ENCODE measurements at regions not wholly inside any gene's neighbourhood (a gene's known extent, or its start where the extent isn't known, plus 50 kb on each side); places are given as distances from the start of the nearest gene placed in this dataset.

GRCh38 chr16:49027420-49027819 lies 254.2 kb downstream of the CBLN1 start:
- Histone ChIP-seq H3K36me3 (ENCODE audit: insufficient read depth, low read length) (no peaks in the 10 kb centered on the region), H3K4me1 (ENCODE audit: low read length) (no peaks in the 10 kb centered on the region), H3K9ac (ENCODE audit: low read length) (no peak overlapping the region), H3K4me3 (ENCODE audit: low read length) (no peak overlapping the region), H4K20me1 (ENCODE audit: insufficient read depth, low read depth, low read length) (no peaks in the 10 kb centered on the region), H3K9me3 (ENCODE audit: low read length) (no peaks in the 10 kb centered on the region), H3K27ac (ENCODE audit: low read length) (no peak overlapping the region), H3K9me2 (replicated peaks; ENCODE audit: insufficient read depth, low read length) (no peaks in the 10 kb centered on the region), H2AFZ (ENCODE audit: low read length) (no peak overlapping the region), H3K79me2 (ENCODE audit: low read length) (no peaks in the 10 kb centered on the region), H3K27me3 (ENCODE audit: low read length) (no peaks in the 10 kb centered on the region), H3K4me2 (ENCODE audit: low read depth, low read length, poor library complexity, severe bottlenecking) (no peak overlapping the region)
- no peak for DNase-seq

GRCh38 chr16:49026566-49027181 lies 255.0 kb downstream of the CBLN1 start:
- Histone ChIP-seq H3K4me2 (ENCODE audit: low read depth, low read length, poor library complexity, severe bottlenecking) (no peak overlapping the region), H3K27ac (ENCODE audit: low read length) (no peak overlapping the region), H3K79me2 (ENCODE audit: low read length) (no peaks in the 10 kb centered on the region)

GRCh38 chr16:49024896-49025295 lies 256.7 kb downstream of the CBLN1 start:
- H3K4me2 ChIP-seq (ENCODE audit: low read depth, low read length, poor library complexity, severe bottlenecking) = no peak overlapping the region

More at GRCh38 chr16:49026566-49027181, 255.0 kb downstream of the CBLN1 start:
- no peak overlapping the region for H3K9ac ChIP-seq (ENCODE audit: low read length)
- no peaks in the 10 kb centered on the region for H3K27me3 ChIP-seq (ENCODE audit: low read length)
- H4K20me1 ChIP-seq (ENCODE audit: insufficient read depth, low read depth, low read length) = no peaks in the 10 kb centered on the region
- no peaks in the 10 kb centered on the region for H3K36me3 ChIP-seq (ENCODE audit: insufficient read depth, low read length)
- no peaks in the 10 kb centered on the region for H3K4me1 ChIP-seq (ENCODE audit: low read length)
- no peak for DNase-seq
- H3K4me3 ChIP-seq (ENCODE audit: low read length) = no peak overlapping the region
- H2AFZ ChIP-seq (ENCODE audit: low read length) = no peak overlapping the region
- H3K9me2 ChIP-seq (replicated peaks; ENCODE audit: insufficient read depth, low read length) = no peaks in the 10 kb centered on the region
- no peaks in the 10 kb centered on the region for H3K9me3 ChIP-seq (ENCODE audit: low read length)

GRCh38 chr16:49024016-49024415 lies 257.6 kb downstream of the CBLN1 start:
- H3K9me3 ChIP-seq (ENCODE audit: low read length) = no peaks in the 10 kb centered on the region
- H3K9ac ChIP-seq (ENCODE audit: low read length) = no peak overlapping the region
- H3K27ac ChIP-seq (ENCODE audit: low read length) = no peak overlapping the region
- H2AFZ ChIP-seq (ENCODE audit: low read length) = no peak overlapping the region
- no peaks in the 10 kb centered on the region for H3K9me2 ChIP-seq (replicated peaks; ENCODE audit: insufficient read depth, low read length)
- DNase-seq = no peak
- no peak overlapping the region for H3K4me2 ChIP-seq (ENCODE audit: low read depth, low read length, poor library complexity, severe bottlenecking)
- no peaks in the 10 kb centered on the region for H3K4me1 ChIP-seq (ENCODE audit: low read length)
- H3K36me3 ChIP-seq (ENCODE audit: insufficient read depth, low read length) = no peaks in the 10 kb centered on the region
- no peaks in the 10 kb centered on the region for H3K79me2 ChIP-seq (ENCODE audit: low read length)
- H3K27me3 ChIP-seq (ENCODE audit: low read length) = no peaks in the 10 kb centered on the region
- no peaks in the 10 kb centered on the region for H4K20me1 ChIP-seq (ENCODE audit: insufficient read depth, low read depth, low read length)
- H3K4me3 ChIP-seq (ENCODE audit: low read length) = no peak overlapping the region

More at GRCh38 chr16:49024896-49025295, 256.7 kb downstream of the CBLN1 start:
- H3K4me3 ChIP-seq (ENCODE audit: low read length) = no peak overlapping the region
- DNase-seq = no peak
- H4K20me1 ChIP-seq (ENCODE audit: insufficient read depth, low read depth, low read length) = no peaks in the 10 kb centered on the region
- H3K9ac ChIP-seq (ENCODE audit: low read length) = no peak overlapping the region
- no peak overlapping the region for H3K27ac ChIP-seq (ENCODE audit: low read length)
- H3K36me3 ChIP-seq (ENCODE audit: insufficient read depth, low read length) = no peaks in the 10 kb centered on the region
- H3K79me2 ChIP-seq (ENCODE audit: low read length) = no peaks in the 10 kb centered on the region
- no peak overlapping the region for H2AFZ ChIP-seq (ENCODE audit: low read length)
- no peaks in the 10 kb centered on the region for H3K27me3 ChIP-seq (ENCODE audit: low read length)
- no peaks in the 10 kb centered on the region for H3K9me2 ChIP-seq (replicated peaks; ENCODE audit: insufficient read depth, low read length)
- no peaks in the 10 kb centered on the region for H3K9me3 ChIP-seq (ENCODE audit: low read length)
- H3K4me1 ChIP-seq (ENCODE audit: low read length) = no peaks in the 10 kb centered on the region

GRCh38 chr16:49023050-49023449 lies 258.6 kb downstream of the CBLN1 start:
- Histone ChIP-seq H3K36me3 (ENCODE audit: insufficient read depth, low read length) (no peaks in the 10 kb centered on the region), H3K4me1 (ENCODE audit: low read length) (no peaks in the 10 kb centered on the region), H3K27ac (ENCODE audit: low read length) (no peak overlapping the region), H2AFZ (ENCODE audit: low read length) (no peak overlapping the region), H3K9ac (ENCODE audit: low read length) (no peak overlapping the region), H3K4me2 (ENCODE audit: low read depth, low read length, poor library complexity, severe bottlenecking) (no peak overlapping the region), H3K27me3 (ENCODE audit: low read length) (no peaks in the 10 kb centered on the region), H3K79me2 (ENCODE audit: low read length) (no peaks in the 10 kb centered on the region), H3K4me3 (ENCODE audit: low read length) (no peak overlapping the region), H4K20me1 (ENCODE audit: insufficient read depth, low read depth, low read length) (no peaks in the 10 kb centered on the region), H3K9me2 (replicated peaks; ENCODE audit: insufficient read depth, low read length) (no peaks in the 10 kb centered on the region), H3K9me3 (ENCODE audit: low read length) (no peaks in the 10 kb centered on the region)
- DNase-seq = no peak

- H3K9me3 ChIP-seq (ENCODE audit: low read length) = no peaks in the 10 kb centered on the region
- no peaks in the 10 kb centered on the region for H3K27me3 ChIP-seq (ENCODE audit: low read length)
- no peaks in the 10 kb centered on the region for H3K4me1 ChIP-seq (ENCODE audit: low read length)
- H2AFZ ChIP-seq (ENCODE audit: low read length) = no peak overlapping the region
- H3K4me3 ChIP-seq (ENCODE audit: low read length) = no peak overlapping the region
- H3K9me2 ChIP-seq (replicated peaks; ENCODE audit: insufficient read depth, low read length) = no peaks in the 10 kb centered on the region
- H3K9ac ChIP-seq (ENCODE audit: low read length) = no peak overlapping the region
- no peaks in the 10 kb centered on the region for H3K79me2 ChIP-seq (ENCODE audit: low read length)
- H3K27ac ChIP-seq (ENCODE audit: low read length) = no peak overlapping the region
- H4K20me1 ChIP-seq (ENCODE audit: insufficient read depth, low read depth, low read length) = no peaks in the 10 kb centered on the region
- H3K4me2 ChIP-seq (ENCODE audit: low read depth, low read length, poor library complexity, severe bottlenecking) = no peak overlapping the region
- no peak for DNase-seq
- H3K36me3 ChIP-seq (ENCODE audit: insufficient read depth, low read length) = no peaks in the 10 kb centered on the region
These were observed 259.2 kb downstream of the CBLN1 start for GRCh38 chr16:49022351-49022963.

GRCh38 chr16:49021136-49021535 lies 260.5 kb downstream of the CBLN1 start:
- Histone ChIP-seq H3K9me3 (ENCODE audit: low read length) (no peaks in the 10 kb centered on the region), H2AFZ (ENCODE audit: low read length) (no peak overlapping the region), H3K4me2 (ENCODE audit: low read depth, low read length, poor library complexity, severe bottlenecking) (no peak overlapping the region), H3K9me2 (replicated peaks; ENCODE audit: insufficient read depth, low read length) (no peaks in the 10 kb centered on the region), H3K36me3 (ENCODE audit: insufficient read depth, low read length) (no peaks in the 10 kb centered on the region), H3K79me2 (ENCODE audit: low read length) (no peaks in the 10 kb centered on the region), H3K4me3 (ENCODE audit: low read length) (no peak overlapping the region), H3K9ac (ENCODE audit: low read length) (no peak overlapping the region), H3K27ac (ENCODE audit: low read length) (no peak overlapping the region), H3K4me1 (ENCODE audit: low read length) (no peaks in the 10 kb centered on the region), H4K20me1 (ENCODE audit: insufficient read depth, low read depth, low read length) (no peaks in the 10 kb centered on the region), H3K27me3 (ENCODE audit: low read length) (no peaks in the 10 kb centered on the region)
- DNase-seq = no peak

- Histone ChIP-seq H3K9me3 (ENCODE audit: low read length) (no peaks in the 10 kb centered on the region), H3K27ac (ENCODE audit: low read length) (no peak overlapping the region), H3K4me1 (ENCODE audit: low read length) (no peaks in the 10 kb centered on the region), H3K79me2 (ENCODE audit: low read length) (no peaks in the 10 kb centered on the region), H2AFZ (ENCODE audit: low read length) (no peak overlapping the region), H3K4me3 (ENCODE audit: low read length) (no peak overlapping the region), H3K9ac (ENCODE audit: low read length) (no peak overlapping the region), H3K36me3 (ENCODE audit: insufficient read depth, low read length) (no peaks in the 10 kb centered on the region), H4K20me1 (ENCODE audit: insufficient read depth, low read depth, low read length) (no peaks in the 10 kb centered on the region), H3K27me3 (ENCODE audit: low read length) (no peaks in the 10 kb centered on the region), H3K9me2 (replicated peaks; ENCODE audit: insufficient read depth, low read length) (no peaks in the 10 kb centered on the region), H3K4me2 (ENCODE audit: low read depth, low read length, poor library complexity, severe bottlenecking) (no peak overlapping the region)
- no peak for DNase-seq
These were observed 261.2 kb downstream of the CBLN1 start for GRCh38 chr16:49020436-49020835.
